ENCODE measurements at regions not wholly inside any gene's neighbourhood (a gene's known extent, or its start where the extent isn't known, plus 50 kb on each side); places are given as distances from the start of the nearest gene placed in this dataset.

DNA sequence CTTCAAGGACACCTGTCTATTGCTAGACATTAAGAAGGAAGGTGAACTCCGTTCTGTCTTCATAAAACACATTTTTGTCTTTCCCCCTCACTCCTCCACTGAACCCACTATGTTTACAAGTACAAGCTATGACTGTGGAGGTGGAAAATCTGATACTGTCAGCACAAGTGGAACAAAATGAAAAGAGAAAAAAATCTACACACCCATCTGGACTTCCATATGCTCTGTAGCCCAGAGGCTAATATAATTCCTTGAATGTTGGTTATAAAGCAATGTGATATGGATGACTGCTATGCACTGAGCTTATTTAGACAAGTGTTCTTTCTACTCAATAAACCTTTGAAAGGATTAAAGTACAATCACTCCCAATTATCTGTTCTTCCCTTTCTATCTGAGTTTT lies 713.5 kb downstream of the DIAPH3 start:
- TF ChIP-seq POLR2A (IDR thresholded peaks at IDR 0.05) (no peak), POLR2AphosphoS5 (IDR thresholded peaks at IDR 0.05) (no peak), CTCF (IDR thresholded peaks at IDR 0.05) (no peak)

Measured in upper lobe of left lung (tissue), 4 donors.